PFSK-1 (cell line): ENCODE measurements at regions not wholly inside any gene's neighbourhood (a gene's known extent, or its start where the extent isn't known, plus 50 kb on each side); places are given as distances from the start of the nearest gene placed in this dataset.

Experiments used
- FOXP2 ChIP-seq: optimal IDR thresholded peaks from 2 replicates; pipeline ENCODE3; 2011; ENCODE audit warnings: borderline replicate concordance, control low read depth, inconsistent platforms; ENCODE audit not compliant: insufficient read depth; ENCODE audit errors: extremely low read length, extremely low read depth
- POLR2AphosphoS5 ChIP-seq: IDR thresholded peaks from 2 replicates; pipeline ENCODE4 v1.6.1; 2012; ENCODE audit warnings: low read depth, mild to moderate bottlenecking, control low read depth, low read length, moderate library complexity
- REST ChIP-seq, 2 experiments: IDR thresholded peaks; 2 replicates each; pipeline versions ENCODE4 v1.6.1 to v1.8.0; 2011 to 2012; ENCODE audit warnings: low read depth in 2 of 2, low read length in 2 of 2, control low read depth in 1 of 2, inconsistent platforms in 1 of 2, mild to moderate bottlenecking in 1 of 2, moderate library complexity in 1 of 2; ENCODE audit not compliant: insufficient read depth in 1 of 2
- SIN3A ChIP-seq: IDR thresholded peaks from 2 replicates; pipeline ENCODE4 v1.6.1; 2012; ENCODE audit warnings: mild to moderate bottlenecking, low read length, moderate library complexity, borderline replicate concordance; ENCODE audit not compliant: insufficient read depth
- TAF1 ChIP-seq: IDR thresholded peaks from 2 replicates; pipeline ENCODE4 v1.6.1; 2012; ENCODE audit warnings: low read length, control low read depth, borderline replicate concordance; ENCODE audit not compliant: insufficient read depth

DNA sequence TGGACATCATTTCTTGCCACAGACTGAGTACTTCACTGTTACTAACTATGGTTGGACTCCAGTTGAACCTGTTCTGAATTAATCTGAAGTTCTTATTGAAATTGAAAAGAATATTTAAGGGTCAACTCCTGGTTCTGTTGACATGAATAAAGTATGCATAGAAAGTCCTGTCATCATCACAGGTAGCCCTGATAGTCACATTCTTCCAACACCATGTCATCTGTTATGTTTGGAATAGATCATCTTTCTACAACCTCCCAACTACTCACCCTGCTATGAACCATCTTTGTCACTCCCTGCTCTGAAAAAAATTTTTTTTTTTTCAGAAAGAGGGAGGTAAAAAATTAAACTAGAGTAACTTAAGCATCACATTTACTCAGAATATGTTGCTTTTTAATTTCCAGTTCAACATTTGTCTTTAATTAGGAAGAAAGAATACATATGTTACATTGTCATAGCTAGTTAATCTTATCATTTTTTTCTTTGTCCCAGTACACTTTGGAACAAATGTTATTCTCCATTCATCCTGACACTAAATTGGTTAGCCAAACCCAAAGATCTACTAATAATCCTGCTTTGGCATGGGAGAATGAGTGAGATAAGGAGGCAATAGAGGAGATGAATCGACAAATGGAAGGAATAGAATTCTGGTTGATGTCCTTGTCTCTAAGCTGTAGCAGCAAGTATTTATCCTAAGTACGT, 775.1 kb upstream of the NRSN1 start:
- TF ChIP-seq POLR2AphosphoS5 (no peak), TAF1 (no peak), FOXP2 (no peak), SIN3A (no peak), REST (IDR thresholded peaks at IDR 0.05; ENCODE audit: insufficient read depth in 1 of 2, low read depth in 2 of 2, low read length in 2 of 2) (no peak)

DNA sequence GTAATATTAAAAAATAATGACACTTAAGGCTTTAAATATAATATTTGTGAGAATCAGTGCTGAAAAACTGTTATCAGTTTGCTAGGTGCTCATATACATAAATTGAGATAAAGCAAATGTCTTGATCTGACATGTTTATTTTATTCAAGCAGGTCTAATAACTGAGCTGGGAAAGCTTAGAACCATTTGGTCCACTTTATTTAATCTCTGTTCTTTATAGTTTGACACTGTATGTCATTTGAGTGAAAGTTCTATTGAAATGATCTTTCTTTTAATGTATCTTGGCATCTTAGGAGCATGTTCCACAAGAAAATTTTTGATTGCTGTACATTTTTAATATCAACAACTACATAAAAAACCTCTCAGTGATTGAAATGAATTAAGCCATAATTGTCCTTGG, 772.0 kb upstream of the NRSN1 start:
- no peak for TF ChIP-seq SIN3A
- no peak for TF ChIP-seq TAF1
- no peak for TF ChIP-seq POLR2AphosphoS5

GRCh38 chr6:23357185-23357766, 768.7 kb upstream of the NRSN1 start:
- TF ChIP-seq FOXP2 (no peak), POLR2AphosphoS5 (no peak), SIN3A (no peak), REST (IDR thresholded peaks at IDR 0.05; ENCODE audit: insufficient read depth in 1 of 2, low read depth in 2 of 2, low read length in 2 of 2) (no peak), TAF1 (no peak)

DNA sequence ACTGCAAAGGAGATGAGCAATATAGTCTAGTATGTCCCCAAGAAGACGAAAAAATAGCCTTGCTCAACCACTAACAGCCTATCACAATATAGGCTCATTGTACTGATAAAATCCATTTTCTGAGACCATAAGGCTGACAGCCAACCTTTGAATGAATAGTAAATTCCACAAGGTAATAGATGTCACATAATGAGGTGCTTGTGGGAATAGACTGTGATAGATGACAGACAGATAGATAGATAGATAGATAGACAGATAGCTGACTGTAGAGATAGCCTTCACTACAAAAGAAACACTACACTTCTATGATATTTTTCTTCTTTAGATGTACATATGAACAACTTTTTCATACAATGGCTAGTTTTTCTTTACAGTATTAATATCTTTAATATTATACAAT, 760.3 kb upstream of the NRSN1 start:
- TF ChIP-seq TAF1 (no peak), POLR2AphosphoS5 (no peak), FOXP2 (no peak), REST (IDR thresholded peaks at IDR 0.05; ENCODE audit: insufficient read depth in 1 of 2, low read depth in 2 of 2, low read length in 2 of 2) (no peak), SIN3A (no peak)

DNA sequence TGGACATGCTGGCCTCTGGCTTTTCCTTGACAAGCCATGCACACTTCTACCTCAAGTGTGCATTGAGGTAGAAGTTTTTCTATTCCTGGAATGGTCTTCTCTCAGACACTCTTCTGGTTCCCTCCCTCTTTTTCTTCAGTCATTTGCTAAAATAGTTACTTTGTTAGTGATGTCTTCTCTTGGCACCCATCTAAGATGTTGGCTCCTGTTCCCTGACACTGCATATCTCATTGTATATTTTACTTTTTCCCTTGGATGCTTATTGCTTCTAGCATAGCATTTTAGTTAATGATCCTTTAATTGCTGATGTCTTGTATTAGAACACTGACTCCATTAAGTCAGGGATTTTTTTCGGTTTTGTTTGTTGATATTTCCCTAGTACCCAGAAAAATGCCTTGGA, 758.7 kb upstream of the NRSN1 start:
- TF ChIP-seq POLR2AphosphoS5: no peak
- TF ChIP-seq FOXP2: no peak
- no peak for TF ChIP-seq SIN3A
- no peak for TF ChIP-seq TAF1
- no peak for TF ChIP-seq REST (IDR thresholded peaks at IDR 0.05; ENCODE audit: insufficient read depth in 1 of 2, low read depth in 2 of 2, low read length in 2 of 2)
